ENCODE measurements at regions not wholly inside any gene's neighbourhood (a gene's known extent, or its start where the extent isn't known, plus 50 kb on each side); places are given as distances from the start of the nearest gene placed in this dataset.

GRCh38 chr4:144363890-144364289, 223.4 kb upstream of the GYPA start:
- TF ChIP-seq CTCF (conservative IDR thresholded peaks at IDR 0.05) (no peak), EZH2 (IDR thresholded peaks at IDR 0.05; ENCODE audit: low read depth) (no peak)
